Left ventricle myocardium superior (tissue), 1 donor: ENCODE measurements at regions not wholly inside any gene's neighbourhood (a gene's known extent, or its start where the extent isn't known, plus 50 kb on each side); places are given as distances from the start of the nearest gene placed in this dataset. TPM values are rescaled to one million over a fixed set of nuclear protein-coding genes. Genes with fewer than 3 reads are reported as not detected.

Experiments used
- ATAC-seq: fragments of 200-7000 bp; cut with Tn5 transposase; one replicate; pipeline ENCODE4 v1.9.1; 2020; ENCODE audit warnings: mild to moderate bottlenecking, moderate library complexity
- DNase-seq: peaks from one replicate; pipeline ENCODE4 v3.0.0-alpha.2; 2020
- intact Hi-C: fragments of 100-400 bp; cut with micrococcal nuclease; formaldehyde crosslinking; loops from one replicate; pipeline ENCODE4 v1.11.0; 2022
- microRNA-seq: library from miRNA; unstranded; fragments of <30 nt; microRNA quantifications from one replicate; pipeline ENCODE4 v1.2.0, GENCODE V29; 2020; ENCODE audit warnings: borderline number of aligned reads
- donor health status: DM: no; HTN: yes; CAD: no; lungs with severe emphysema.

DNA sequence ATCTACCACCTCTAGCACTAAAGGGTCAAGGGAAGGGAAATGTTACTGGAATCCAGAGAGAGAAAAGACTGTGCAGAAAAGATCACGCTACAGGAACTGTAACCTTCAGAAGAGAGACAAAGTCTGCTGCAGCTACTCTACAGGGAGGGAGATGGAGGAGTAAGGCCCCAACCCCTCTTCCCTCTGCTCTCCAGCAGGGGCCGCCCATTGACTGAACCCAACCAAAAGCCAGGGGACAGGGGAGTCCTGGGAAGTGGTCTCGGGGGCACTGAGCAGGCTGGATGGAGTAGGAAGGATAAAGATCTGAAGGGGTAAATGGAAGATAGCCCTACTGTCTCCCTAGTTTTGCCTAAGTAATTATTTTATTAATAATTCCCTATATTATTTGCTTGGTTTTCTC is 72.8 kb upstream of the NR5A2 start:
- intact Hi-C loops, result no loop called here
- peak; percentile 26 for DNase-seq
- ATAC-seq, result peak; percentile 33

DNA sequence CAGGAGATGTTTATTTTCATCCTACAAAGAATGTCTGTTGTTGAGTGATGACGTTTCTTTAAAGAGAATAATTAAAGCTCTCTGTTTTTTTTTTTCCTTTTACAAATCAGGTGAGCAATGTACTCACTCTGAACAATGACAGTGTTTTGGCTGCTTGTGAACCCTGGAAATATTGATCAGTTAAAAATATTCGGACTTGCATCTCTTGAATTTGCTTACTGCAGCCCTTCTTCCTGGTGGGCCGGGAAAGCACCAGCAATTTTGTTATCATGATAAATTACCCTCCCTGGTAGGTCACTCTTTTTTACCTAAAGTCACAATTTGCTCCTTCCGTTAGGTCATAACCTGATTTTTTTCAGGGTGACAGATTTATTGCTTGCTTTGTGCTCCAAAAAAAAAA is 72.3 kb upstream of the NR5A2 start:
- no peak for ATAC-seq
- no peak for DNase-seq
- intact Hi-C loops, result no loop called here

DNA sequence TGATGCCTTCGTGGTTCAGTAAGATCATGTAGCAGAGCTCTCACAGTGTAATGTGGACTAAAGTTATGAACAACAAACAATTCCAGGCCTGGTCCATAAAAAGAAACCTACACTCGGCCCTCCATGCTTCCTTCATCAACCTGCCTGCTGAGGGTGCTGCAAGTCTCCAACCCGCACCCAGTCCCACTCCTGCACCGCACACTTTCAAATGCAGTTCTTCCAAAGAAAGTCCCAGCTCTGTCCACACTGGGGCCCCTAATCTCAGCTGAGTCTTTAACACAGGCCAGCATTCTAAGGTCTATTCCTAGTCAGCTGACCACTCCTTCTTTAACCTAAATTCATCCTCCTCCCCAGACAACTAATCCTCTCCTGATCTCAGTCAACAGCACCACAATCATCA is 71.5 kb upstream of the NR5A2 start:
- DNase-seq (no peak), ATAC-seq (no peak)
- intact Hi-C loops, result no loop called here

DNA sequence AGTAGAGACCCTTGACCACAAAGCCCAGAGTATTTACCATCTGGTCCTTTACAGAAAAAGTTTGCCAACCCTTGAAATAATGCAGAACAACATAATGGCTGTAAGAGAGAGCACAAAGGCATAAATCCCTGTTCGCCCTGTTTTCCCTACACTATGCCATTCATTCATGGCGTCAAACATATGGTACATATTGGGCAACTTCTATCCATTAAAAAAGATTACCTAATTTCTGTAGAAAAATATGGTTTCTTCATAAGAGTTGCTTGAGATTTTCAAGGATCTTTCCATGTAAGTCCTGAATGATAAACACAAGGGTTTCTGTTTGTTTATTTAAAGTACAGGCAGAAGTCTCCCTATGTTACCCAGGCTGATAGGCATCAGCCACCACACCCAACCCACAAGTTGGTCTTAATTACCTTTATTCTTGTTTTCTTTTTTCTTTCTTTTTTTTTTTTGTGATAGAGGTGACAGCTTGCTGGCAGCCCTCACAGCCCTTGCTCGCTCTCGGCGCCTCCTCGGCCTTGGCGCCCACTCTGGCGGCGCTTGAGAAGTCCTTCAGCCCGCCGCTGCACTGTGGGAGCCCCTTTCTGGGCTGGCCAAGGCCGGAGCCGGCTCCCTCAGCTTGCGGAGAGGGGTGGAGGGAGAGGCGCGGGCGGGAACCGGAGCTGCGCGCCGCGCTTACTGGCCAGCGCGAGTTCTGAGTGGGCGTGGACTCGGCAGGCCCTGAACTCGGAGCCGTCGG is 68.3 kb upstream of the NR5A2 start:
- intact Hi-C loops, result no loop called here
- ATAC-seq (no peak), DNase-seq (no peak)

DNA sequence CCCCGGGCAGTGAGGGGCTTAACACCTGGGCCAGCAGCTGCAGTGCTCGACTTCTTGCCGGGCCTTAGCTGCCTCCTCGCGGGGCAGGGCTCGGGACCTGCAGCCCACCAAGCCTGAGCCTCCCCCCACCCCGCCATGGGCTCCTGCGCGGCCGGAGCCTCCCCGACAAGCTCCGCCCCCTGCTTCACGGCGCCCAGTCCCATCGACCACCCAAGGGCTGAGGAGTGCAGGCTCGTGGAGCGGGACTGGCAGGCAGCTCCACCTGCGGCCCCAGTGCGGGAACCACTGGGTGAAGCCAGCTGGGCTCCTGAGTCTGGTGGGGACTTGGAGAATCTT is 67.8 kb upstream of the NR5A2 start:
- intact Hi-C loops, result no loop called here
- ATAC-seq, result no peak
- DNase-seq, result no peak

- intact Hi-C loops, result no loop called here
- ATAC-seq, result no peak
- DNase-seq, result no peak
These were observed 57.4 kb upstream of the NR5A2 start for GRCh38 chr1:199970125-199970524.

- intact Hi-C loops, result no loop called here
- ATAC-seq, result no peak
- DNase-seq, result no peak
These were observed 50.9 kb upstream of the NR5A2 start for GRCh38 chr1:199976496-199977144.

Small RNA genes lying in the stretch of these regions (microRNA-seq; reads per million reads assigned to microRNA genes)
- gene MIR181A1 (517 reads per million, percentile 68 among the genes with 10 or more reads in this experiment), gene MIR181B1 (not detected)
